SHP77 treated with DMSO at 0.1 percent for 48 hours (cell line): ENCODE measurements at regions not wholly inside any gene's neighbourhood (a gene's known extent, or its start where the extent isn't known, plus 50 kb on each side); places are given as distances from the start of the nearest gene placed in this dataset.
"Not testable (repeated sequence)": the region's sequence is repeated elsewhere in the genome, so short reads cannot be mapped to it uniquely, and the experiment has no call there.

Source experiments
- DNase-seq: peaks from one replicate; lab custom pipeline; 2025; lab: John Stamatoyannopoulos, UW

DNA sequence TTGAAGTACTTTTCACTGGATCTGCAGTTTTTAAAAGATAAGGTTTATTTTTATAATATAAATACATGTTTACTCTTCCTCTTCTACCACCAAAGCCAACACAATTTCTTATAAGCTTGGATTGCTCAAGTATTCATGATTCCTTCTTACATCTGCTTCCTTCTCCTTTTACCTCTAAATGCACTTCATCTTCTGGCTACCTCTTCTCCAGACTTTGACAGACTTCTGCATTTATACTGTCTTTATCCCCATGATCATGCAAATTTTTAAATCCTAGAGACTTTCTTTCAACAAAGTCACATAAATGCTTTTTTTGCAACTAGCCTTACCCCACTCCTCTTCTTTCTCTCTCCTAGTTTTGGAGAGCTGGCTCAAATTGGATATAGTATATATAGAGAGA, 142.9 kb downstream of the TFAP2B start:
- no peak for DNase-seq

- DNase-seq, result no peak
Measured at GRCh38 chr6:50962213-50962759, 143.6 kb downstream of the TFAP2B start.

DNA sequence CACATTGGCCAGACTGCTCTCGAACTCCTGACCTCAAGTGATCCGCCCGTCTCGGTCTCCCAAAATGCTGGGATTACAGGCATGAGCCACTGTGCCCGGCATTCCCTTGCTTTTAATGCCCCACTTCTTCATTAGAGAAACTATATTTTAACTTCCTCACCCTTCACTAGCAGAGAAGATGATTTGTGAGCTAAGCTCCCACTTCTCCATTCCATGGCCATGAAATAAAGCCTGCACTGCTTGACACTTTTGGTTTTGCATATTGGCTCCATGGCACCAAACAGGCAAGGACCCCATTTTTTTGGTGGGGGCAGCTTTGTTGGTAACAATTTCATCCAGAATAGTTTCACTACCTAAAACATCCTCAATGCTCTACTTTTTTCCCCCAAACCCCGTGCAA, 145.3 kb downstream of the TFAP2B start:
- no peak for DNase-seq

- DNase-seq, result no peak
Measured at GRCh38 chr6:50965495-50965894, 146.8 kb downstream of the TFAP2B start.

- DNase-seq, result no peak
Measured at GRCh38 chr6:50966532-50966931, 147.9 kb downstream of the TFAP2B start.

DNA sequence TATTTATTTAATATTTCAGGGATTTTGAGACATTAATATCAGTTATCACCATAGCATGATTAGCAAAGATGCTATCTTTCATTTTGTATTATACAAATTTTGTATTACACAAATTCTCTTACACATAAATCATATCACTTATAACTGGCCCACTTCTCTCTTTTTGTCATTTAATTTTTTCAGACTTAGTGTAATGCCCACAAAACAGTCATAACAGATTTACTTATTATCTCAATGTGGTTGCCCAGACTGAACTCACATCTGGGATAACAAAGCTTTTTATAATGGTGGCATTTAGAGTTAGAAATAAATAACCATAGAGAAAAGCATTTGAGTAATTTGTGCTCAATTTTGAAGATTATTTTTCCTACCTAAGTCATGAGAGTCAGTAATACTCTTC, 148.3 kb downstream of the TFAP2B start:
- no peak for DNase-seq

DNA sequence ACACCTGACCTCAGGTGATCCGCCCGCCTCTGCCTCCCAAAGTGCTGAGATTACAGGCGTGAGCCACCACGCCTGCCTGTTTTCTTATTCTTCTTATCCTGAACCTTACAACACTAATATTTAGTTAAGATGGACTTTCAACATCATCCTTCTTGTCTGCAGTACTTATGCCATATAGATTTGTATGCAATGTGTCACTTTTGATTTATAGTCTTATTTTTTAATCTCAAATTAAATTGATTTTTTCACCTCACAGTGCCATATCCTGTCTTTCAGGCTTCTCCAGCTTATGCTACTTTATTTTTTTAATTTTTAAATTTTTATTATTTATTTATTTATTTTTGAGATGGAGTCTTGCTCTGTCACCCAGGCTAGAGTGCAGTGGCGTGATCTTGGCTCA, 149.6 kb downstream of the TFAP2B start:
- DNase-seq, result not testable (repeated sequence)

DNA sequence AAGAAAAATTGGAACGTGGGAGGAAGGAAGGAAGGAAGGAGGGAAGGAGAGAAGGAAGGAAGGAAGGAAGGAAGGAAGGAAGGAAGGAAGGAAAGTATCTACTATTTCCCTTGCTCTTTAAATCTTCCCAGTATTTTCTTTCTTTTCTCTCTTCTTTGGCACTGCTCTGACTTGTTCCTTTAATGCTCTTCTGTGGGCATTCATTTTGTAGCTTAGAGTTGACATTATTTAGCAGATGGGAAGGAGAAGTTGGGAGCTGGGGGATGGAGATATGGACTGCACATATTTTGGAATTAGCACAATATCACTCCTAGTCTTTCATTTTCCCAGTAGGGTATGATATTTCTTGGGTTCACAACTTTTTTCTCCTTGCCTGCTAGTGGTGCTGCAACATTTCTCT, 152.2 kb downstream of the TFAP2B start:
- no peak for DNase-seq

GRCh38 chr6:50973464-50973863, 154.8 kb downstream of the TFAP2B start:
- no peak for DNase-seq

- DNase-seq, result no peak
Measured at GRCh38 chr6:50974319-50974718, 155.6 kb downstream of the TFAP2B start.

- no peak for DNase-seq
Measured at GRCh38 chr6:50975216-50975615, 156.5 kb downstream of the TFAP2B start.

DNA sequence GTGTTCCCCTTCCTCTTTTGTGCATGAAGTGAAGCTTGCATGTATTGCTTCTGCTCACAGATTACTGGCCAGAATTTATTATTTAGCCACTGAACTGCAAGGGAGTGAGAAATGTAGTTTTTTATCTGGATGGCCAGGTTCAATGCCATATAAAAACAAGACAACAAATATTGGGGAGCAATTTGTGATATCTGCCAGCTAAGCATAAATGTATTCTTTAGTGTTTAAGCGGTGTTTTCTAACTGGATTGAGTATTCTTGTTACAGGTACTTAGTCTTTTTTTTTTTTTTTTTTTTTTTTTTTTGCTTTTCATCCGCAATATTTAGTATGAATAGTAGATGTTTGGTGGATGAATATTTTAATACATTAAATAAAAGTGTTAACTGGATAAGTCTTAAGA, 158.2 kb downstream of the TFAP2B start:
- DNase-seq, result no peak

- DNase-seq, result no peak
Measured at GRCh38 chr6:50977796-50978195, 159.1 kb downstream of the TFAP2B start.

GRCh38 chr6:50978380-50979170, 159.9 kb downstream of the TFAP2B start:
- DNase-seq, result no peak

DNA sequence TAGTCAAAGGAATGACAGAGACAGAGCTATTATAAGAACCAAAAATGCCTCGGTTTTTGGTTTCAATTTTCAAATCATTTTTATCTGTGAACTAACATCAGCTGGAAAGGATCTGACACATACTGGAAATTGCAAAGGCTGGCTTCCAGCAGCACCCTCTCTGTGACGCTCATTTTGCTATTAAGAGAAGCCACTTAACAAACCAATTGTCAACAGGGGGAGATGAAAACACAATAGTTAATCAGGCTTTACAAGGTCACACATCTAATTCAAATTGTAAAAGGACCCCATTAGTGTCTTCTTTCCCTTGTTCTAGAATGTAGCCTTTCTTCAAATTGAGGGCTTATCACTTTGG, 160.5 kb downstream of the TFAP2B start:
- DNase-seq, result no peak

GRCh38 chr6:50984135-50984534, 165.5 kb downstream of the TFAP2B start:
- DNase-seq, result no peak

DNA sequence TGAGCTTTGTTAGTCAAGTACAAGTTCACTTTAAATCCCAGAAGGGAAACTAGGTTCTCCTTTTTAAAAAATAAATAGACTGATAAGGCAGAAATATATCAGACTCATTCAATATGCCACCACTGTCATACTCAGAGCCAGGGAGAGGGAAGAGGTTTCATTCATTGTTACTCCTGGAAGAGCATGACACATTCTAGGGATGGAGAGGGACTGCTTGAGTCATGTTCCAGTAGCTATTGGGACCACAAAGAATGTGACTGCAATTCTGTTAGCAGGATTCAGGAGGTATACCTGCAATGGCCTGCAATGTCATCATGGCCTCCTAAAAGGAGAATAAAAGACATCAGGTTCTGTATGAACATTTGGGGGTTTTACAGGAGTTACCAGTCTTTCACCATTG, 167.6 kb downstream of the TFAP2B start:
- DNase-seq, result no peak

- no peak for DNase-seq
Measured at GRCh38 chr6:50989123-50989522, 170.5 kb downstream of the TFAP2B start.

- DNase-seq, result no peak
Measured at GRCh38 chr6:50990750-50991446, 172.2 kb downstream of the TFAP2B start.

DNA sequence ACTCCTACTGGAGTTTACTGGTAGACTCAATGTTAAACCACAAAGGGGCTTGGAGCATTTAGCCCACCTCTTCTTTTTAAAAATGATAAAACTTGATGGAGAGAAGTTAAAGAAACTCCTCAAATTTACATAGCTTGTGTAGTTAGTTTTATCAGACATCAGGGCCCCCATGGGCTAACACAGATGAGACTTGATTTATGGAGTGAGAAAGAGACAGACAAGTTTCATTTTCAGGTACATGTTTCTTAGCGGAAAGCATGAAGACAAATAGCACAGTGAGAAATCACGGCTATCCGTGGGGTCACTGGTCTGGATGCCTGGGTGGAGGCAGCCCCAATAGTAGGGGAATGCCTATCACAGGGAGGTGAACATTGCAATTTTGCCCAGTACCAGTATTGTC, 173.6 kb downstream of the TFAP2B start:
- no peak for DNase-seq

DNA sequence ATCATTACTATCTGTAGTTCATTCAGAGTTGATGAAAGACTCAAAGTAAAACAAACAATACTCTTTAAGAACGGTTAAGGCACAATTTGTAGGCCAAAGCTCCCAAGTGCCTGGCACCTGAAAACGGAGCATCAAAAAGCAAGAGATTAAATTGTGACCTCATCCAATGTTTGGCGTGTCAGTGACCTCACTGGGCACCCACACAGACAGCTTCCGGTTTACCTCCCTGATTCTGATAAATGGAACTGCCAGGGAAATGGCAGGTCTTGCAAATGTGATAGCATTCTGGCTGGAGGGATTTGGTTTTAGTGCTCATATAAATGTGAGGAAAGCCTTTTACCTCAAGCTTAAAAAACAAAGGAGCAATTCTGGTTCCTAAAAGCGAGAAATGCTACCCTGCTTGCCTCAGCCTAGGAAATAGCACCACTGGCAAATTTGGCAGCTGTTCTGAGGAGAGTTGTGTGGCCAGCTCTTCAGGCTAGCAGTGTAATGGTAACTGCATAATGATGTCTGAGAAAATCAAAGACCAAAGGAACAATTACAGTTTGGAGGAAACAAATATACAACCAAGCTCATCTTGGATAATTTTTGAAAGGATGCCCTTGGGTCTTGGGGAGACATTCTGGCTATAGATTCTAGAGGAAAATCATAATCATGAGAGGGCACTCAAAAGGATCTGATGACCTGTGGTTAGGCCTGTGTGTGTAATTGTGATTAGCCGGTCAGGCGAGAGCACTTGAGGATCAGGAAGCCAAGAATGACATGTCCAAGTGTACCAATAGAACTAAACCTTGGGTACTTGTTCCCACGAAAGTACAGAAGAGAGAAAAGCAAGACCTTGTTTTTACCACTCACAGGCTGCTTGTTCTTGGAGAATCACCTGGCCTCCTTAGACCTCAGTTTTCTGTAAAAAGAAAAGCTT, 174.3 kb downstream of the TFAP2B start:
- DNase-seq, result no peak

DNA sequence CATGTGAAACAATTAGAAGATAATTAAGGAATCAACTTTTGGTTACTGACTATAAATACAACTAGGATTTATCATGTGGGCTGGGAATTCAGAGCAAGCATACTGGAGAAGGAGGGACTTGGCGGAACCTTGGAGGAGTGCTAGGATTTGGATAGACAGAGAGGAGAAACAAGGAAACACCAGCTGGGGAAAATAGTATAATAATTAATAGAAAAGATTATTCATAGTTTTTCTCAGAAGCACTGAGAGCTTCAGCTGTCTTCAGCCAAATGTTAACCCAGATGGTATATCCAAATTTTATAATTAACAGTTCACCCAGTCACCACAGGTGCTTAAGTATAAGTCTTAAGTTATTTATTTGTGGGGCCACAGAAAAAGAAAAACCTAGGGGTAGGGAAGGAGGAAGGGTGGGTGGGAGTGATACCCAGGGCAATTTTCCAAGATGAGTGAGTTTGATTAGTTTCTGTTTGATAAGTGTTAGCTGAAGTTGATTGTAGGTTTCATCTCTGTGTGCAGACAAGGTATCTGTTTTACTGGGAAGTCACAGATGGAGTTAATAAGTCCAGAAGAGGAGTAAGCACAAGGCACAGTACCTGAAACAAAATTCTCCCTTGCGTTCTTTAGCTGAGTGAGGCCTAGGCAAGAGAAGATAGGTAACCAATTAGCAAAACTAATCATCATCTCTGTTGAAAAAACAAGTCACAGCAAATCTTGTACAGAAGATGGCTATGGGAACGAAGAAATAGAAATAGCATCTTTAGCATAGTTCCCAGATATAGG, 175.5 kb downstream of the TFAP2B start:
- DNase-seq, result no peak
